ENCODE measurements at regions not wholly inside any gene's neighbourhood (a gene's known extent, or its start where the extent isn't known, plus 50 kb on each side); places are given as distances from the start of the nearest gene placed in this dataset.

DNA sequence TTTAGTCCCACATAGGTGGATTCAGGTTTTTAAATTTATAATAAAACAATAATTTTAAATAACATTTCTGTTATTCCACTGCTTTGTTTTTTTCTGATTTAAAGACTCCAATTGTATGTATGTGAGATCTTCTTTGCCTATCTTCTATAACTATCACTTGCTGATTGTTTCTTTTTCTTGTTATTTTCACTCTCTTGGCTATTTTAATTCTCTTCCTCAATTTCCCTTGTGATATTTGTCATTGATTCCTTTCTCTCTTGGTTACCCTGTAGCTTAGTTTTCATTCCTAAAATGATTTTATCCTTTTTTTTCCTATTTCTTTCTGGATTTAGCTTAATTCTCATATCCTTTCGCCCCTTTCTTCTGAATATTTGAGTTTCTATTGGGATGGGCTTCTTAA is 227.3 kb upstream of the TENT5A start:
- TF ChIP-seq CTCF (IDR thresholded peaks at IDR 0.05; ENCODE audit: low read depth, low read length, missing control alignments) = no peak
- H3K4me3 ChIP-seq (ENCODE audit: low read depth, low read length) = no peak overlapping the region
- no peak for DNase-seq (ENCODE audit: low read depth)

GRCh38 chr6:81979329-81979728 is 226.8 kb upstream of the TENT5A start:
- no peak for TF ChIP-seq CTCF (IDR thresholded peaks at IDR 0.05; ENCODE audit: low read depth, low read length, missing control alignments)
- DNase-seq (ENCODE audit: low read depth) = no peak
- H3K4me3 ChIP-seq (ENCODE audit: low read depth, low read length) = no peak overlapping the region

GRCh38 chr6:81978230-81978629 is 225.7 kb upstream of the TENT5A start:
- TF ChIP-seq CTCF (IDR thresholded peaks at IDR 0.05; ENCODE audit: low read depth, low read length, missing control alignments) = no peak
- no peak overlapping the region for H3K4me3 ChIP-seq (ENCODE audit: low read depth, low read length)
- no peak for DNase-seq (ENCODE audit: low read depth)

DNA sequence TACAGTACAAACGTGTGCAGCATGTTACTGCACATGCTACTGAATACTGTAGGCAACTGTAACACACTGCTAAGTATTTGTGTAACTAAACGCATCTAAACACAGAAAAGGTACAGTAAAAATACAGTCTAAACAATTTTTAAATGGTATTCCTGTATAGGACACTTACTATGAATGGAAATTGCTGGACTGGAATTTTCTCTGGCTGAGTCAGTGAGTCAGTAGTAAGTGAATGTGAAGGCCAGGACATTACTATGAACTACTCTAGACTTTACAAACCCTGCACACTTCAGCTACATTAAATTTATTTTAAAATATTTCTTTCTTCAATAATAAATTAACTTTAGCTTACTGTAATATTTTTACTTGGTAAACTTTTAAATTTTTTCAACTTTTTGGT is 225.0 kb upstream of the TENT5A start:
- no peak for DNase-seq (ENCODE audit: low read depth)
- no peak overlapping the region for H3K4me3 ChIP-seq (ENCODE audit: low read depth, low read length)
- no peak for TF ChIP-seq CTCF (IDR thresholded peaks at IDR 0.05; ENCODE audit: low read depth, low read length, missing control alignments)

DNA sequence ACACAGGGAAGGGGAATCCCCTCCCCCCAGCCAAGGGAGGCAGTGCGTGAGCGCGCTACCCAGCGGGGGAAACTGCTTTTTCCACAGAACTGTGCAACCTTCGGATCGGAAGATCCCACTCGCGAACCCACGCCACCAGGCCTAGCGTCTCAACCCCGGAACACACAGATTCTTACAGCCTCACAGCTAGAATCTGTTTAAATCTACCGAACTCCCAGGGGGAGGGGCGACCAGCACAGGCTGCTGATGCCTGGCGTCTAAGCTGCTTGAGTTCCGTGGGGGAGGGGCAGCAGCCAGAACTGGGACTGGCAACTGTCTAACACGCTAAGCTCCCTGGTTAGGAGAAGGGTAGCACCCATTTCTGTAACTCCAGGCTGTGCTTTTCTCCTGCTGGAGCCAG is 217.3 kb upstream of the TENT5A start:
- TF ChIP-seq CTCF (IDR thresholded peaks at IDR 0.05; ENCODE audit: low read depth, low read length, missing control alignments) = no peak
- no peak for DNase-seq (ENCODE audit: low read depth)
- no peak overlapping the region for H3K4me3 ChIP-seq (ENCODE audit: low read depth, low read length)

DNA sequence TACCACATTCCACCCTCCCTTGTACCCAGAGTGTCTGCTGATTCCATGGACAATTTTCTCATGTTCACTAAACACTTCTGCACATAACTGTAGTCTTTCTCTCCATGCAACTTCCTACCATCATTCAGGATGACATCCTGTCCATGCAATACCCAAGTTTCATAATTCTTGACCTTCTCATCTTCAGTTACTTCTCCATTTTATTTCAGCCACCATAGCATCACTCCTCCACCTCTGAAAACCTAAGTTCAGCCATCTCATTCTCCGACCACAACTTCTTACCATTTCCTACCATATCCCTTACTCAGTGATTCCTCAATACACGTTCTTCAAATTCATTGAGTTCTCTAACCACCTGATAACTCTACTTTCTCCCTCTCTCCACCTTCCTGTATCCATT is 216.5 kb upstream of the TENT5A start:
- no peak overlapping the region for H3K4me3 ChIP-seq (ENCODE audit: low read depth, low read length)
- TF ChIP-seq CTCF (IDR thresholded peaks at IDR 0.05; ENCODE audit: low read depth, low read length, missing control alignments) = no peak
- no peak for DNase-seq (ENCODE audit: low read depth)

GRCh38 chr6:81966968-81967367 is 214.5 kb upstream of the TENT5A start:
- TF ChIP-seq CTCF (IDR thresholded peaks at IDR 0.05; ENCODE audit: low read depth, low read length, missing control alignments) = no peak
- no peak for DNase-seq (ENCODE audit: low read depth)
- H3K4me3 ChIP-seq (ENCODE audit: low read depth, low read length) = no peak overlapping the region
